Body of pancreas (tissue), 4 donors: ENCODE measurements at regions not wholly inside any gene's neighbourhood (a gene's known extent, or its start where the extent isn't known, plus 50 kb on each side); places are given as distances from the start of the nearest gene placed in this dataset.

ENCODE experiments used
- POLR2A ChIP-seq, 3 donors: fragments of 450-650 bp; IDR thresholded peaks; one replicate each; pipeline ENCODE4 v1.6.1; 2016; ENCODE audit warnings: antibody characterized with exemption in 3 of 3, mild to moderate bottlenecking in 2 of 3
- TF ChIP-seq, protein P1 (sequence below), 7 experiments: fragments of 450-650 bp in 4 of 7; fragments of 200-600 bp in 3 of 7; sonication (generic) in 3 of 7; IDR thresholded peaks; one replicate each; pipeline ENCODE4 v1.5.1; 2016 to 2019; ENCODE audit warnings: antibody characterized with exemption in 7 of 7

DNA sequence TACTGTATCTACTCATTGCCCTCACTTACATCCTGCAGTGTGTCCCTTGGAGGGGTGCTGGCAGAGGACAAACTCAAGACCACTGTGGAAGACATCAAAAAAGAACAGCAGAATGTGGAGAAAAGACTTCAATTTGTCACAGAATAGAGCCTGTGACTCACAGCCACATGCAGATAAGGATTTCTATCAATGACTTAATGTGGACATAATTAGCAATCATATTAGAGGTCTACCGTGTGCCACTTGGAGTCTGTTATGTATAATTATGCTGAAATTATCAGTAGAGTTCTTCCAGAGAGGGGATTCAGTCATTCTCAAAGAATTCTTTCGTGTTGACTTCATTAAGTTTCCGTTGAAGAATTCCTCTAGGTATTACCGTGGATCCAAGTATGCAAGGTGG lies 473.5 kb downstream of the MIAT start:
- no peak for TF ChIP-seq POLR2A (IDR thresholded peaks at IDR 0.05)
- TF ChIP-seq, protein P1, sequence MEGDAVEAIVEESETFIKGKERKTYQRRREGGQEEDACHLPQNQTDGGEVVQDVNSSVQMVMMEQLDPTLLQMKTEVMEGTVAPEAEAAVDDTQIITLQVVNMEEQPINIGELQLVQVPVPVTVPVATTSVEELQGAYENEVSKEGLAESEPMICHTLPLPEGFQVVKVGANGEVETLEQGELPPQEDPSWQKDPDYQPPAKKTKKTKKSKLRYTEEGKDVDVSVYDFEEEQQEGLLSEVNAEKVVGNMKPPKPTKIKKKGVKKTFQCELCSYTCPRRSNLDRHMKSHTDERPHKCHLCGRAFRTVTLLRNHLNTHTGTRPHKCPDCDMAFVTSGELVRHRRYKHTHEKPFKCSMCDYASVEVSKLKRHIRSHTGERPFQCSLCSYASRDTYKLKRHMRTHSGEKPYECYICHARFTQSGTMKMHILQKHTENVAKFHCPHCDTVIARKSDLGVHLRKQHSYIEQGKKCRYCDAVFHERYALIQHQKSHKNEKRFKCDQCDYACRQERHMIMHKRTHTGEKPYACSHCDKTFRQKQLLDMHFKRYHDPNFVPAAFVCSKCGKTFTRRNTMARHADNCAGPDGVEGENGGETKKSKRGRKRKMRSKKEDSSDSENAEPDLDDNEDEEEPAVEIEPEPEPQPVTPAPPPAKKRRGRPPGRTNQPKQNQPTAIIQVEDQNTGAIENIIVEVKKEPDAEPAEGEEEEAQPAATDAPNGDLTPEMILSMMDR (IDR thresholded peaks at IDR 0.05): no peak
